H1 (cell line): ENCODE measurements at regions not wholly inside any gene's neighbourhood (a gene's known extent, or its start where the extent isn't known, plus 50 kb on each side); places are given as distances from the start of the nearest gene placed in this dataset.

ENCODE experiments used
- CTCF ChIA-PET: fragments of 300-600 bp; sonication (Branson Sonifier 250); formaldehyde crosslinking; loops from one replicate; lab custom pipeline; 2021; ENCODE audit not compliant: partially characterized antibody; lab: Charles Lee
- POLR2A ChIA-PET: fragments of 300-600 bp; sonication (Branson Sonifier 250); formaldehyde crosslinking; loops from one replicate; lab custom pipeline; 2021; ENCODE audit warnings: inconsistent platforms; ENCODE audit not compliant: partially characterized antibody; lab: Charles Lee
- DNase-seq, 2 experiments: peaks; one replicate each; pipeline versions ENCODE4 v3.0.0 to v3.0.0-alpha.2; 2010 to 2022; ENCODE audit warnings: low spot score in 2 of 2, low read depth in 1 of 2, mixed read lengths in 1 of 2
- FAIRE-seq: peaks from 2 replicates; lab custom pipeline; 2011; peaks lifted over from hg19 to GRCh38; lab: Jason Lieb, UNC
- H2AFZ ChIP-seq: 2 replicates; pipeline ENCODE4 v1.8.1; 2012; ENCODE audit warnings: low read length, inconsistent platforms
- H2AK5ac ChIP-seq: 2 replicates; pipeline ENCODE4 v1.6.1; 2013; ENCODE audit warnings: low read depth, low read length
- H2BK120ac ChIP-seq: replicated peaks from 2 replicates; pipeline ENCODE3; 2013; ENCODE audit warnings: low read depth, low read length, inconsistent platforms
- H2BK12ac ChIP-seq: 2 replicates; pipeline ENCODE4 v1.6.1; 2013; ENCODE audit warnings: low read depth, low read length
- H2BK15ac ChIP-seq: 2 replicates; pipeline ENCODE4 v1.6.1; 2013; ENCODE audit warnings: low read length
- H2BK20ac ChIP-seq: 2 replicates; pipeline ENCODE4 v1.6.1; 2013; ENCODE audit warnings: low read length
- H2BK5ac ChIP-seq: 2 replicates; pipeline ENCODE4 v1.6.1; 2013; ENCODE audit warnings: low read depth, low read length
- H3K14ac ChIP-seq: 2 replicates; pipeline ENCODE4 v1.6.1; 2013; ENCODE audit warnings: inconsistent platforms; ENCODE audit not compliant: insufficient read length
- H3K18ac ChIP-seq: 2 replicates; pipeline ENCODE4 v1.6.1; 2013; ENCODE audit warnings: low read length; ENCODE audit errors: extremely low read depth
- H3K23ac ChIP-seq: 2 replicates; pipeline ENCODE4 v1.6.1; 2013; ENCODE audit warnings: inconsistent platforms; ENCODE audit not compliant: insufficient read length
- H3K23me2 ChIP-seq: 2 replicates; pipeline ENCODE4 v1.6.1; 2013; ENCODE audit warnings: low read depth, low read length
- H3K27ac ChIP-seq: 2 replicates; pipeline ENCODE4 v1.6.1; 2011; ENCODE audit warnings: low read depth, low read length, inconsistent platforms
- H3K27me3 ChIP-seq, 4 experiments: replicated peaks in 1 of 4; 1 replicate in 1 of 4; 2 replicates in 3 of 4; pipeline versions ENCODE4 v1.6.1 to v1.8.1; 2011 to 2013; ENCODE audit warnings: low read length in 3 of 4, mild to moderate bottlenecking in 3 of 4, inconsistent platforms in 2 of 4, mixed read lengths in 2 of 4, moderate library complexity in 1 of 4; ENCODE audit not compliant: control insufficient read depth in 3 of 4, insufficient read depth in 3 of 4; ENCODE audit errors: extremely low read depth in 1 of 4
- H3K36me3 ChIP-seq, 4 experiments: 2 replicates each; pipeline versions ENCODE4 v1.6.1 to v1.8.1; 2011 to 2013; ENCODE audit warnings: mild to moderate bottlenecking in 4 of 4, low read length in 3 of 4, moderate library complexity in 2 of 4, control low read depth in 1 of 4, inconsistent platforms in 1 of 4; ENCODE audit not compliant: insufficient read depth in 4 of 4, control insufficient read depth in 2 of 4
- H3K4ac ChIP-seq: replicated peaks from 2 replicates; pipeline ENCODE3; 2013; ENCODE audit warnings: low read length, low read depth, mixed read lengths, inconsistent platforms; ENCODE audit not compliant: insufficient read length
- H3K4me1 ChIP-seq, 4 experiments: replicated peaks in 1 of 4; 1 replicate in 1 of 4; 2 replicates in 3 of 4; pipeline versions ENCODE4 v1.6.1 to v1.8.1; 2011 to 2013; ENCODE audit warnings: low read length in 3 of 4, inconsistent platforms in 2 of 4, mixed read lengths in 1 of 4; ENCODE audit not compliant: insufficient read depth in 4 of 4, control insufficient read depth in 3 of 4
- H3K4me2 ChIP-seq, 2 experiments: 2 replicates each; pipeline versions ENCODE4 v1.6.1 to v1.8.1; 2011 to 2013; ENCODE audit warnings: low read depth in 2 of 2, low read length in 2 of 2, control low read depth in 1 of 2, inconsistent platforms in 1 of 2, mild to moderate bottlenecking in 1 of 2; ENCODE audit not compliant: insufficient read depth in 1 of 2
- H3K4me3 ChIP-seq, 4 experiments: fragments of 200-600, 300-600 bp in 1 of 4; sonication (generic), shearing (Covaris generic), sonication (Bioruptor Twin) in 1 of 4; 2 replicates each; pipeline versions ENCODE4 v1.5.1 to v1.8.1; 2011 to 2016; ENCODE audit warnings: low read length in 4 of 4, low read depth in 3 of 4, control low read depth in 2 of 4, inconsistent platforms in 2 of 4, mild to moderate bottlenecking in 2 of 4, mixed read lengths in 1 of 4, moderate library complexity in 1 of 4; ENCODE audit not compliant: insufficient read depth in 2 of 4; ENCODE audit errors: extremely low read depth in 1 of 4
- H3K56ac ChIP-seq: replicated peaks from 2 replicates; pipeline ENCODE3; 2013; ENCODE audit warnings: low read depth, mild to moderate bottlenecking, mixed read lengths, low read length, inconsistent platforms; ENCODE audit not compliant: insufficient read length
- H3K79me1 ChIP-seq: 2 replicates; pipeline ENCODE4 v1.6.1; 2013; ENCODE audit warnings: low read depth, low read length, control low read depth
- H3K79me2 ChIP-seq, 2 experiments: 2 replicates each; pipeline versions ENCODE4 v1.6.1 to v1.8.1; 2012 to 2013; ENCODE audit warnings: low read length in 2 of 2, mild to moderate bottlenecking in 2 of 2, inconsistent platforms in 1 of 2; ENCODE audit not compliant: insufficient read depth in 2 of 2, control insufficient read depth in 1 of 2
- H3K9ac ChIP-seq, 4 experiments: replicated peaks in 1 of 4; 1 replicate in 1 of 4; 2 replicates in 3 of 4; pipeline versions ENCODE4 v1.6.1 to v1.8.1; 2011 to 2013; ENCODE audit warnings: low read depth in 3 of 4, low read length in 3 of 4, control low read depth in 2 of 4, mild to moderate bottlenecking in 2 of 4, moderate library complexity in 2 of 4, inconsistent platforms in 1 of 4; ENCODE audit errors: extremely low read depth in 1 of 4
- H3K9me3 ChIP-seq, 2 experiments: 2 replicates each; pipeline versions ENCODE4 v1.6.1 to v1.8.1; 2012 to 2013; ENCODE audit warnings: mild to moderate bottlenecking in 2 of 2, moderate library complexity in 2 of 2, control low read depth in 1 of 2, inconsistent platforms in 1 of 2, low read depth in 1 of 2, low read length in 1 of 2, mixed read lengths in 1 of 2; ENCODE audit not compliant: insufficient read depth in 2 of 2
- H4K20me1 ChIP-seq, 2 experiments: replicated peaks in 1 of 2; 2 replicates each; pipeline versions ENCODE3 to v1.8.1; 2011 to 2013; ENCODE audit warnings: inconsistent platforms in 2 of 2, low read length in 2 of 2, mild to moderate bottlenecking in 1 of 2; ENCODE audit not compliant: insufficient read depth in 2 of 2, control insufficient read depth in 1 of 2
- H4K5ac ChIP-seq: 2 replicates; pipeline ENCODE4 v1.6.1; 2013; ENCODE audit warnings: low read length, low read depth, mixed read lengths, inconsistent platforms; ENCODE audit not compliant: insufficient read length
- H4K8ac ChIP-seq: 2 replicates; pipeline ENCODE4 v1.8.0; 2013; ENCODE audit warnings: mild to moderate bottlenecking, moderate library complexity, low read length, inconsistent platforms; ENCODE audit not compliant: insufficient read depth; ENCODE audit errors: extremely low read depth
- H4K91ac ChIP-seq: replicated peaks from 2 replicates; pipeline ENCODE3; 2013; ENCODE audit warnings: low read length, mixed read lengths, inconsistent platforms; ENCODE audit not compliant: insufficient read length
- ATF3 ChIP-seq: IDR thresholded peaks from 2 replicates; pipeline ENCODE4 v1.6.1; 2011; ENCODE audit warnings: low read depth, mild to moderate bottlenecking, low read length; ENCODE audit not compliant: insufficient read depth
- GTF2F1 ChIP-seq: IDR thresholded peaks from 2 replicates; pipeline ENCODE4 v1.6.1; 2012; ENCODE audit warnings: low read depth, low read length, improper control_type of control experiment, borderline replicate concordance
- POU5F1 ChIP-seq: IDR thresholded peaks from 2 replicates; pipeline ENCODE4 v1.6.1; 2011; ENCODE audit warnings: low read depth, mild to moderate bottlenecking, low read length, moderate library complexity
- WGBS, 2 experiments: shearing (Covaris generic) in 1 of 2; methylation state at CpG; one replicate each; pipeline versions ENCODE4 v1.1.6 to v1.1.7; 2013 to 2015; ENCODE audit warnings: low lambda C conversion rate in 2 of 2, mixed read lengths in 2 of 2, inconsistent platforms in 1 of 2, low coverage in 1 of 2, missing lambda C conversion rate in 1 of 2; ENCODE audit not compliant: insufficient replicate concordance in 2 of 2, insufficient coverage in 1 of 2, insufficient read length in 1 of 2; ENCODE audit errors: extremely low coverage in 1 of 2, missing lambda C conversion rate in 1 of 2; 5-methylcytosine and 5-hydroxymethylcytosine counted together

DNA sequence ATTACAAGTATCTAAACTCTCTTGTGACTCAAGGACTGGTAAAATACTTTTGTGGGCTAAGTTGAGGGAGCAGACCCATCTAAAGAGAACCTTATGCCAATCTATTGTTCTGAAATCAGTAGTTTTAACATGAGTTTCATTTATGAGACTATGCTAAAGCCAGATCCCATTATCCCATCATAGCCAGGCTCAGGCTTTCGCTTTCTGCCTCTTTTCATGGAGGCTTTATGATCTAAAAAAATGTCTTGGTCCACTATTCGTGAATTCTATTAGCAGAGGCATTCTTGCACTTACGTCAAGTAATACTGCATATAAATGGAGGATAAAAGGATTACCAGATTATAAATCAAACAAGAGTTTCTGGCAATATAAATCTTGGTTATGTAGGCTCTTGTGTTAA lies 1636.9 kb upstream of the ACVR2A start:
- Histone ChIP-seq H3K4me1 (no peaks in the 10 kb centered on the region), H2AFZ (no peak overlapping the region)
- no peak for FAIRE-seq
- TF ChIP-seq POU5F1, result no peak
- TF ChIP-seq GTF2F1, result no peak
- TF ChIP-seq ATF3, result no peak

More for the DNA sequence above, 1636.9 kb upstream of the ACVR2A start:
- Histone ChIP-seq H3K23ac (no peak overlapping the region), H2BK15ac (no peak overlapping the region), H3K56ac (no peak overlapping the region), H2BK120ac (no peak overlapping the region), H3K4me2 (no peak overlapping the region), H3K9me3 (0 out of 4 replicates have a peak, but pooled peaks cover 0 to 3% of the 10 kb centered on the region in 2 experiments), H4K91ac (no peak overlapping the region), H2BK5ac (no peak overlapping the region), H4K8ac (no peak overlapping the region), H3K18ac (no peak overlapping the region), H3K27ac (no peak overlapping the region), H2AK5ac (no peak overlapping the region), H3K14ac (no peak overlapping the region), H4K20me1 (no peaks in the 10 kb centered on the region), H3K27me3 (no peaks in the 10 kb centered on the region), H3K79me1 (no peaks in the 10 kb centered on the region), H4K5ac (no peak overlapping the region), H3K79me2 (no peaks in the 10 kb centered on the region), H2BK12ac (no peak overlapping the region), H3K36me3 (no peaks in the 10 kb centered on the region), H2BK20ac (no peak overlapping the region), H3K4ac (no peak overlapping the region), H3K9ac (no peak overlapping the region), H3K23me2 (no peaks in the 10 kb centered on the region), H3K4me3 (no peak overlapping the region)
- no peak for DNase-seq
- ChIA-PET POLR2A (no interaction called here), CTCF (no interaction called here)
- WGBS, 2 experiments, result 95% methylated on average over 3 of the region's 3 CpGs; no CpG with 5 or more reads in 1 of the 2 experiments
